CD4-positive, alpha-beta T cell treated with Interleukin-15 for 1 hour (primary cell): ENCODE measurements at regions not wholly inside any gene's neighbourhood (a gene's known extent, or its start where the extent isn't known, plus 50 kb on each side); places are given as distances from the start of the nearest gene placed in this dataset.

ENCODE experiments used
- DNase-seq: peaks from one replicate; pipeline ENCODE4 v3.0.0-alpha.2; 2020

DNA sequence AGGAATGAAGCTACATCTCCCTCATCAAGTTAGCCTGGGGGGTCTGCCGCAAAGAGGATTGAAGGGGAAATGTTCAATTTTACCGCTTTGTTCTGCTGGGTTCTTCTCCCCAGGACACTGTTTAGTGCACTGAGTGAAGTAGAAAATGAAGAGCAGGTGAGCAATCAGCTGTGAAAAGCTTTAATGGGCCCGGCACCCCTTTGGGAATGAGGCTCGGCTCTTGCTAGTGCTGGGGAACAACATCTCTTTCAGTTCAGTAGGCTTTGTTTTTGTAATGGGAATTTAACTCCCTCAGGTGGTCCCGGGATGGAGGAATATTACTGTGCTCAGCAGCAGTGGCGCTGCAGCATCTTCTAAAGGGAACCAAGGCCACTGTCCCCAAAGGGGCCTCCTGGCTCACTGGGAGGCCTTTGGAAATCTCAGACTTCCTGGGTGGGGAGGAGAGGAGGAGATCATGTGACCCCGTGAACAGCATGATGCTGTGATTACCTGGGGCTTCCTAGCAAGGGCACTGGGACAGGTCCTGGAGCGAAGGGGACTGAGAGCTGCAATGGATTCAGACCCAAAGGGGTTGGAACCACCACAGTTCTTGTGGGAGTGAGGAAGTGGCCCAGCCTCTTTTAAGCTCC, 85.2 kb upstream of the MAX start:
- no peak for DNase-seq

DNA sequence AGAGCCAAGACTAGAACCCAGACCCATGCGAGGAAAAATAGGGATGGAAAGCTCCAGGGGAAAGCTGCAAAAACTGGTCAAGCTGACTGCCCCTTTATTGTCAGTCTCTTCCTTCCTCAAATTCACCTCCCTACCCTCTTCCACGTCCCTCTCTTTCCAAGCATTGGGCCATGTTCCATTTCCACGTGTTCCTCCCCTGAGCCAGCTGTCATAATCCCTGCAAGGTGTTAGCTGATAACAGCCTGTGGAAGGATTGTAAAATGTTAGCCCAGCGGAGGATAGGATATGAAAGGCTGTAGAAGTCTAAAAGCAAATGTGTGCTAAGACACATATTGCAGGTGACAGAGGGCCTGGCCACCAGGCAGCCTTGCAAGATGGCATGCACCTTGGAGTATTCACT, 88.0 kb upstream of the MAX start:
- no peak for DNase-seq

DNA sequence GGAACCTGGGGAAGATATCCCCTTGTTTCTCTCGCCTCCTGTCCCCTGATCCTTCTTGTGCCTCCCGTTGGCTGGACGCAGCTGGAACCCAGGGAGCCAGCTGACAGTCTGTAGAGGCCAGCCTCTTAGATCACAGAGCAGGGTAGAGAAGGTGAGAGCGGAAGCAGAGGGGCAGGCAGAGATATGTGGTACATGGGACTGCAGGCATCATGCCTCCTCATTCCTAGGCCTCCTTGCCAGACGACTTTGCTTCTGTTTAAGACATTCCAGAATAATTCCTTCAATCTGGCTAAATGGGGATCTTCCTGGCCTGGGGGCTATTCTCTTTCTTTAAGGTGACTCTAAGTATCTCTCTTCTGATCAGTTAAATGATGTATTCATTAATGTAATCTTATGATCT, 89.4 kb upstream of the MAX start:
- DNase-seq = no peak

DNA sequence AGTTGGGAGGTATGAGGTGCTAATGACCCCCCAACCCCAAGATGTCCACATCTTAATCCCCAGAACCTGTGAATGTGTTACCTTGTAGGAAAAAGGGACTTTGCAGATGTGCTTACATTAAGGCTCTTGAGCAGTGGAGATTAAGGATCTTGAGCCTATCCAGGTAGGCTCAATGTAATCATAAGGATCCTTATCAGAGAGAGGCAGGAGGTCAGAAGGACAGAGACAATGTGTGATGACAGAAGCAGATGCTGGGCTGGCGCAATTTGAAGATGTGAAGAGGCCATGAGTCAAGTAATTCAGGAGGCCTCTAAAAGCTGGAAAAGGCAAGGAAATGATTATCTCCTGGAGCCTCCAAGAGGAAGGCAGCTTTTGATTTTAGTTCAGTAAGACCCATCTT, 90.4 kb upstream of the MAX start:
- DNase-seq = no peak

DNA sequence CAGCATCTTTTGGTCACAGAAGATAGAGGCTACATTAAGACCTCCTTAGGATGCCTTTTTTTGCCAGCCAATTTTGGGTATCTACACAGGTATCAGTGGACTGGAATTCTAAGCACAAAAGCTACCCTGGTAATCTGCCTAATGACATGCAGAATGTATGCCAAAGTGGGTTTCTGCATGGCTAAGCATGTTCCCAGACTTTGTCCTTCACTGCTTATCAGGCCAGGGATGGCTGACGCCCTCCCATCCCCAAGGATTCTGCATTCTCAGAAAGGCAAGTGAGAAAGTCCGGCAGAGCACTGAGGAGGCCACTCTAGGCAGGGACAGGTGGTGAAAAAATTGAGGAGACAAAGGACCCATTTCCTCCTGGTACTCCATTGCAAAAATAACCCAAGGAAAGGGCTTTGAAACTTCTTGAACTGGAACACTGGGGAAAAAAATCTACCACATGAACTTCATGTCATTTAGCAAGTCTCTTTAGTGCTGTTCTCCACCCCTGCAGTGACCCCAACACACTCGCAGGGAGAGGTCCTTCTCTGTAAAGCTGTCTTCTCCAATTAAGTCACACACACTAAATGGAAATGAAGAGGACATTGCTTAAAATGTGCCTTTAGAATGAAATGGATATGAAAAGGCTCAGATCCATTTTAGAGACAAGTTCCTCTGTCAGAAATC, 91.7 kb upstream of the MAX start:
- no peak for DNase-seq

DNA sequence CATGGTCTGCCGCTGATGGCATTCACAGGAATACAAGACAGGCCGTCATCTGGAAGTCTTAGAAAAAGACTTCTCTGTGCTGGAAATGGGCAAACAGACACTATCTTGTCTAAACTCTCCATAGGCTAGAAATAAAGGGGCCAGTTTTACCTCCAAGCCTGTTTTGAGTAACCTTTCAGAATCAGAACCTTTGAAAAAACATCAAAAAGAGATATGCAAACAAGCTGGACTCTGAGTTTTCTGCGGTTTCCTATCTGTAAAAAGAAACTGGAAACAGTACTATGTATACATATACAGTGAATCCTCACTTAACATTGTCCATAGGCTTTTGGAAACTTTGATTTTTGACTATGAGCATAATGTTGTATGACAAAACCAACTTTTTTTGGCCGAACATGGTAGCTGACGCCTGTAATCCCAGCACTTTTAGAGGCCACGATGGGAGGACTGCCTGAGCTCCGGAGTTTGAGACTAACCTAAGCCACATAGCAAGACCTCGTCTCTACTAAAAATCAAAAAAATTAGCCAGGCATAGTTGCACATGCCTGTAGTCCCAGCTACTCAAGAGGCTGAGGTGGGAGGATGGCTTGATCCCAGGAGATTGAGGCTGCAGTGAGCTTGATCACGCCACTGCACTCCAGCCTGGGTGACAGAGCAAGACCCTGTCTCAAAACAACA, 92.9 kb upstream of the MAX start:
- no peak for DNase-seq

DNA sequence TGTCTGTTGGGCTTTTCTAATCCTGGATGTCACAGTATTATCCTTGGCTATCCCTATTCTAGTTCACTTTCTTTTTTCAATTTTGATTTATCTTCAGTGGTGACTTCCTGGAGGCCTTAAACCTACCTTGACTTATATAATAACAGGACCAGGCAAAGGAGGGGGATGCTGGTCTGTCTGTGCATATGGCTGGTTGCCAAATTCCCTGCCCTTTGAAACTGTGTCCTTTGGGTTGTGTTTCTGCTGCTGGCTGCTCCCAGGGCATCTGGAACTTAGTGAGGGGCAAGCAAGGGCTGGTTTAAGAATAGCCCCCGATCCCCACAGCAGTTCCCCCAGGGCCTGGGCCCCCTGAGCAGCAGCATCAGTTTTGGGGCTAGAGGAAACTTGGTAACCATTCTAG, 96.0 kb upstream of the MAX start:
- no peak for DNase-seq

DNA sequence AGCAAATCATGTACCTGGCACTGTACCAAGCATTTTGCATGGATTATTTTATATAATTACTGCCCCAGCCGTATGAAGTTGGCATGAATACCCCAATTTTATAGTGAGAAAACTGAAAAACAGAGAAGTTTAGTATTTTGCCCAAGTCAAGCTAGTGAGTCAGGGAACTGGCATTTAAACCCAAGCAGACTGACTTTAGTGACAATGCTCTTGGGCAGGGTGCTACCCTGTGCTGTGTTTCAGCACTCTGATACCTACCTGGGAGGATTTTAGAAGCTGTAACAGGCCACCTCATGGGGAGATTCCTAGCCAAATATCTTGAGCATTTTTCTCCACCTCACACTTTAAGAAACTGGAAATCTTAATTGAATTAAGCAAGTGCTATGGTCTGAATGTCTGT, 98.1 kb upstream of the MAX start:
- no peak for DNase-seq

DNA sequence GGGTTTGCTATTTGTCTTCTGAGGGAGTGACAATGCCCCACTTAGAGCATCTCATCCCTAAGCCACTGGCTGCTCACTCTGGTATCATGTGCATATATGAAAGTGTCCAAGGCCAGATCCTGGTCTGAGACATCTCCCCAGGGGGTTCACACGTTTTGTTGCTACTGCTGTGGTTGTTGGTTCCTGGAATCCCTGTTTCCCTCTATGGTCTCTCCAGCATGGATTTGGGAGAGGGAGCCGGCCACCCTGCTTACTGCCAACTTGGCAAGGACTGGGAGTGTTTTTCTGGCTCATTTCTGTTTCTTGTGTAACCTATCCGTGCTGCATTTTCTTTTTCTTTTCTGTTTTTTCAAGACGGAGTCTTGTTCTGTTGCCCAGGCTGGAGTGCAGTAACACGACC, 101.3 kb upstream of the MAX start:
- no peak for DNase-seq

DNA sequence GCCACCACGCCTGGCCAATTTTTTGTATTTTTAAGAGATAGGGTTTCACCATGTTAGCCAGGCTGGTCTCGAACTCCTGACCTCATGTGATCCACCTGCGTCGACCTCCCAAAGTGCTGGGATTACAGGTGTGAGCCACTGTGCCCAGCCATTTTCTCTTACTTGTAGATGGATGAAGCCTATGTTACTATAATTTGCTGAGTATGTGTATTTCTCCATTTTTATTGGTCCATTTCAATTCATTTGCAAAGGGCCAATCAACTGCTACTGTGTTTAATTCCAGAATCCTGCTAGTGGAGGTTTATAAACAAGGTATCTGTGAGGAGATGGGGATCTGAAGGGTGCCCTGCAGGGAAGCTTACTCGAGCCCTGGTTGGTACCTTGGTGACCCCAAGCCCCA, 101.7 kb upstream of the MAX start:
- no peak for DNase-seq

DNA sequence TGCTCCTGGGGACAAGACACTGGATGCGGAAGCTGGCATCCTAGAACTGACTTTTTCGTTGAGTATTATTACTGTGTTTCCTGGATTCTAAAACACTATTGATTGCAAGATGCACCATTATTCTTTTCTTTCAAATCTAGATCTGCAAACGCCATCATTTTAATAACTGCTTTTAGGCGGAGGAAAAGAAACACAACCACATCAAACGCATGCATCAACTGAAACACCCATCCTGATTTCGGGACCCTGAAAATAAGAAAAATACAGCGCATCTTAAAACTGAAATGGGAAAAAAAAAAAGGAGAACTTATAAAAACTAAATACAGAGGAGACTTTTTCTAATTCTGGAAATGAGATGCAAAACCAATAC, 103.7 kb upstream of the MAX start:
- no peak for DNase-seq

DNA sequence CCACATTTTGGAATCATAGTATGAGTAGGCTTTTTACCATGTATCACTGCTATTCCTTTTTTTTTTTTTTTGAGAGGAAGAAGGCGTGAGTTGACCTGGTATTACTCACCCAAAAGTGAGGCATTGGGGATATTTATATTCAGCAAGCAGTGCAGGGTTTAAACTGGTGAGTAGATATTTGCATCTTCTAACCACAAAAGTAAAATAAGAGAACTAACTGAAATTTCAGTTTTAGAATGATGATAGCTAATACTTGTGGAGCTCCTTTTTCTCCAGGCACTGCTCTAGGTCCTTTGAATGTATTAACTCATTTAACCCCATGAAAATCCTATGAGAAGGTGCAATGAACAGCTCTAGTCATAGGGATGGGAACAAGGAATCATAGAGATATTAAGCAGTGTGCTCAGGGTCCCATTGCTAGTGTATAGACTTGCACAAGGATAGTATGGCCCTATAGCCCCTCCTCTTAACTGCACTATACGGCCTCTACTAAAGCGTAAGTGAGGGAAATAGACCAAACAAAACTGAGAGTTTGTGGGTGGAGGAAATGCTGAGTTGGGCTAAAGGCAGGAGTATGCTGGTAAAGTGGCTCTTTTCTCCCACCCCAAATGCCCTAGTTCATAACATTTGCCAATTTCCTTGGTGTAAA, 104.3 kb upstream of the MAX start:
- no peak for DNase-seq

DNA sequence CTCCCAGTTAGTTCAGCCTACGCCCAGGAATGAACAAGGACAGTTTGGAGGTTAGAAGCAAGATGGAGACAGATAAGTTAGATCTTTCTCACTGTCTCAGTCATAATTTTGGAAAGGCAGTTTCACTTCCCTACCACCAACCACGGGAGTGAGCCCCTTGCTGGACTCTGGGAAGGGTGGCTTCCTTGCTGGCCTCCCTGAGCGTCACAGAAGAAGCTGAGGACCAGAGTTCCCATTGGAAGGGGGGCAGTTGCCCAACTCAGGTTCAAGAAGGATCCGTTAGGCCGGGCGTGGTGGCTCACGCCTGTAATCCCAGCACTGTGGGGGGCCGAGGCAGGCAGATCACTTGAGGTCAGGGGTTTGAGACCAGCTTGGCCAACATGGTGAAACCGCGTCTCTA, 106.2 kb upstream of the MAX start:
- peak; percentile 36 for DNase-seq

DNA sequence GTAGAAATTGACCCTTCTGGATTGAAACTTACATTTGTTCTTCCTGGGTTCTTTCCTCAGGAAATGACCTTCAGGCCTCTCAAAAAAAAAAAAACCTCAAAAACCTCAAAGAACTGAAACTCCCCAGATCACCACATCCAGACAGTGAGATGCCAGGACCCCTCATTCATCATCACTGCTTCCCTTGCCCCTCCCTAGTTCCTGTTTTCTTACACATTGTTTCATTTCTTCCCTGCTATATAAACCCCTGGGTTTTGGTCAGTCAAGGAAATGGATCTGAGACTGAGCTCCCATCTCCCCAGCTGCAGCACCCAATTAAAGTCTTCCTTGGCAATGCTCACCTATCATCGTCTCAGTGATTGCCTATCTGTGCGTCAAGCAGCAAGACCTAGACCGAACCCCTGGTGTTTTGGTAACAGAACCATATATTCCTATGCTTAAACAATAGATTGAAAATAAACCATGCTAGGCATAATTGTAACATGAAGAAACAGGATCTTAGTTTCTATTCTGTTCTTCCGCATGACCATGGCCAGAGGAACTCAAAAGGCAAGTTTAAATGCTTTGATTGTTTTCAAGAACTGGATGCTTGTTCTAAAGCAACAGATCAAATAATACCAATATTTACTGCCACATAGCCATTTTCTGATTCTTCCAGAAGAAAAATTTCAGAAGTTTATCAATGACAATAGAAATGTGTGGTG, 108.0 kb upstream of the MAX start:
- peak; percentile 43 for DNase-seq

DNA sequence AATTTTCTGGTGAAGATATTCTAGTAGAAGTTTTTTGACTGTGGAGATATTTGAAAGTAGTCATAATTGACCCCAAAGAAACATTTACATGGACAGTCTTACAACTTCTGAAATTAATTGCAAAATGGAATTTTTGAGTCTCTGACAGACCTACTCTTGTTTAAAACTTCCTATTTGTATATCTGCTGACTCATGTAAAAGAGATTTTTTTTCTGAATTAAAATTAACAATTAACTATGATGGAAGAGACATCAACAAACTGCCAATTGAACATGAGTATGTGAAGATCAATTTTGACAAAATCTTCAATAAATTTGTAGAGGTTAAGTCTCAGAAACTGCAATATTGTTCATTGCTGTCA, 108.5 kb upstream of the MAX start:
- DNase-seq = no peak

DNA sequence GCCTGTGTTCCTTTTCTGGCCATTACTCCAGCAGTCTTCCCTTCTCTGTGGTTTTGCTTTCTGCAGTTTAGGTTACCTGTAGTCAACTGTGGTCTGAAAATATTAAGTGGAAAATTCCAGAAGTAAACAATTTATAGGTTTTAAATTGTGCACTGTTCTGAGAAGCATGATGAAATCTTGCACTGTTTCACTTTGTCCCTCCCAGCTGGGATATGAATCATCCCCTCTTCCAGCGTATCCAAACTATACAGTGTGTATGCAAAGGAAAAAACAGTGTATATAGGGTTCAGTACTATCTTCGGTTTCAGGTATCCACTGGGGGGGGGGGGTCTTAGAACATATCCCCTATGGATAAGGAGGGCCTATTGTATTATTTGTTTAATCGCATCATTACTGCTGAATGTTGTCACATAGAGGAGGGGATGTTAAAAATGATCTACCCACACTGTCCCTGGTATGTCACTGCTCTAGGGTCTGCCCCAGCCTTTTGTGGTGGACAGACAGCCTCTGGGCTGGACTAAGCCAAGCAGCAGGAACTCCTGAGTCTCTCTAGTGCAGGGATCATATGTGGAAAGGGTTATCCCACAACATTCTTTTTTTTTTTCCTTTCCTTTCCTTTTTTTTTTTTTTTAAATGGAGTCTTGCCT, 109.1 kb upstream of the MAX start:
- no peak for DNase-seq

DNA sequence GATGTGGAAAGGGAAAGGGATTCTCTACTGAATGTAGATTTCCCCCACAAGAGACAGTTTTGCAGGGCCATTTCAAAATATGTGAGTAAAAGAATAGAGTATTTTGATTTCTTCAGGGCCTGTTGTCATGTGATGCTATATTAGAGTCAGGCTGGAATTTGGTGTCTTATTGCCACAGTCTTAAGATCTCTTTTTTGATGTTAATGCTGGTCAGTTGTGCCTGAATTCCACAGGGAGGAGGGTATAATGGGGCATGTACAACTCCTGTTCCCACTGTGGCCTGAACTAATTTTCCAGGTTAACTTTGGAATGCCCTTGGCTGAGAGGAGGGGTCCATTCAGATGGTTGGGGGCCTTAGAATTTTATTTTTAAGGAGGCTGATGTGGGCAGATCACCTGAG, 111.0 kb upstream of the MAX start:
- no peak for DNase-seq

DNA sequence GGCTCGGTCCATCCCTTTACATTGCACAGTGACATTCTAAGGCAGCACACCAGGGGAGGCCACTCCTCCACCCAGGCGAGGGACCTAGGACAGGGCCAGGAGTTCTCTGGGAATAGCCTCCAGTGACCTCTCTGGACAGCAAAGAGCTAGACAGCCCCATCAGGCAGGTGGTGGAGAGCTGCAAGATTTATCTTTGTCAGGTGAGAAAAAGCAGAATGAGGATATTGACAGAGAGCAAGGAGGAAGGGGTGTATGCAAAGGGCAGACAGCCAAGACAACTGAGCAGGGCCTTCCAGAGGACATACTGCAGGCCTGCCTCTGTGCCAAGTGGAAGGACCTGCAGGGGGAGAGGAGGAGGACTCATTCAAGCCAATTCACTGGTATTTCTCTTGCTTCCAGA, 112.4 kb upstream of the MAX start:
- no peak for DNase-seq

DNA sequence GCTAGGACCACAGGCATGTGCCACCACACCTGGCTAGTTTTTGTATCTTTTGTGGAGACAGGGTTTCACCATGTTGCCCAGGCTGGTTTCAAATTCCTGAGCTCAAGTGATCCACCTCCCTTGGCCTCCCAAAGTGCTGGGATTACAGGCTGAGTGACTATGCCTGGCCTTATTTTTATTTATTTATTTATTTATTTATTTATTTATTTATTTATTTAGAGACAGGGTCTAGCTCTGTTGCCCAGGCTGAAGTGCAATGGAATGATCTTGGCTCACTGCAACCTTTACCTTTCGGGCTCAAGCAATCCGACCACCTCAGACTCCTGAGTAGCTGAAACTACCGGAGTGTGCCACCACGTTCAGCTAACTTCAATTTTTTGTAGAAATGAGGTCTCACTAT, 117.0 kb upstream of the MAX start:
- DNase-seq = no peak

DNA sequence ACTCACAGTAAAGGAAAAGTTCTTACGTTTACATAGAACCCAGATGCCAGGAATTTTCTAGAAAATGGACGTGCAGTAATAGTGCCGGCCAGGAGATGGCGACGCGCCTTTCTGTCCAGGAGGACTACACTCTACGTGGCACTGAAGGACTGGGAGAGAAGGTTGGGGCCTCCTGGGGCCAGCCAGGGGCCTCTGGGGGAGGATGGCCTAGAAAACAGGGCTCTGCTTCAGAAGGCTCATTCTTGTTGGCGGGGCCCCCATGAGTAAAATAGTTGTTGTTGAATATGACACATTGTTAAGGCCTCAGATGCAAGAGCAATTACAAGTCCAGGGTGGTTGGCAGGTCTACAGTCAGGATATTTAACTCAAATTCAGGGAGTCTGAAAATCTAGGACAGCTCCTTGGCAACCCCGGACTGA, 120.1 kb upstream of the MAX start:
- DNase-seq = peak; percentile 55

DNA sequence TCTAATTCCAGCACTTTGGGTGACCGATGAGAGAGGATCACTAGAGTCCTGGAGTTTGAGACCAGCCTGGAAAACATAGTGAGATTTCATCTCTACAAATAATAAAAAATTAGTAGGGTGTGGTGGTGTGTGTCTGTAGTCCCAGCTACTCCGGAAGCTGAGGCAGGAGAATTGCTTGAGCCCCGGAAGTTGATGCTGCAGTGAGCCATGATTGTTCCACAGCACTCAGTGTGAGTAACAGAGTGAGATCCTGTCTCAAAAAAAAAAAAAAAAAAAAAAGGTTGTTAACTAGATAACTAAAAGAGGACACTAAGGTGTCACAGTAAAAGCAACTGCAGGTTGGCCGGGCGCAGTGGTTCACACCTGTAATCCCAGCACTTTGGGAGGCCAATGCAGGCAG, 121.3 kb upstream of the MAX start:
- no peak for DNase-seq

DNA sequence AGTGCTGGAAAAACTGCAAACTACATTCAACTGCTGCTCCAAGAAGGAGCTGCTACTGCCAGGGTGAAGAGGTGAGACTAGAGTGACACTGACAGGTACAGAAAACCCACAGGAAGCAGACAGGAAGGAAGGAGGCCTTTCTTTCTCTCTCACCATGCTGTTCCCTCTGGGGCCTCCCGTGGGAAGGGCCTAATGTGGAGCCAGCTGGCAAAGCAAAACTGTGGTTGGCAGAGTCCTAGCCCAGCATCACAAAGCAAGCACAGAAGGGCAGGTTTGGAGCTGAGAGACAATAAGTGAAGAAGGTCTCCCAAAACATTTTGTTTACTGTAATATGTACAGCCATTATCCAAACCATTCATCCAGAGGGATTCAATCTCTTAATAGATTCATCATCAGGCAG, 122.5 kb upstream of the MAX start:
- no peak for DNase-seq
